D341Med (cell line): ENCODE measurements at regions not wholly inside any gene's neighbourhood (a gene's known extent, or its start where the extent isn't known, plus 50 kb on each side); places are given as distances from the start of the nearest gene placed in this dataset.
A peak's percentile ranks its signal among the peaks of the same experiment; 100 is the strongest.

Experiments
- DNase-seq: peaks from one replicate; pipeline ENCODE4 v3.0.0; 2012; ENCODE audit warnings: low spot score

DNA sequence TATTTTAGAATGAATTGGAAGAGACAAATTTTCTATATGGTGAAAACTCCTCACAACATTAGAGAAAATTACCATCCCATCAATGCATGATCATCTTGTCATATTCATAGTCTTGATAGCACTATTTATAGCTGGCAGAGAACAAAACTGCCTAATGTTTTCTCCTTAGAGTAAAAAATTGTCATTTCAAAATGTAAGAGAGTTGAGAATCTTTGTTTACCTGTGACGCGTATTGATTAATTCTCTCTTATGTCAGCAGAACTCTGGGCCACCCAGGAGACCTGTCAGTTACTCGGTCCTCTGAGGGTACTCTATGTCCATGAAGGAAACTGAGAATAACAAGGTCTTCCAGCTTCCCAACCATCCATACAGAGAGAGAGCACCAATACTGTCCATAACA lies 381.4 kb upstream of the ZP4 start:
- DNase-seq = no peak

- no peak for DNase-seq
These were observed 375.1 kb upstream of the ZP4 start for GRCh38 chr1:238265866-238266265.

GRCh38 chr1:238264951-238265350 lies 374.2 kb upstream of the ZP4 start:
- no peak for DNase-seq

- no peak for DNase-seq
These were observed 367.8 kb upstream of the ZP4 start for GRCh38 chr1:238258510-238258909.

- no peak for DNase-seq
These were observed 366.4 kb upstream of the ZP4 start for GRCh38 chr1:238257018-238257621.

- DNase-seq = no peak
These were observed 364.2 kb upstream of the ZP4 start for GRCh38 chr1:238254935-238255334.

DNA sequence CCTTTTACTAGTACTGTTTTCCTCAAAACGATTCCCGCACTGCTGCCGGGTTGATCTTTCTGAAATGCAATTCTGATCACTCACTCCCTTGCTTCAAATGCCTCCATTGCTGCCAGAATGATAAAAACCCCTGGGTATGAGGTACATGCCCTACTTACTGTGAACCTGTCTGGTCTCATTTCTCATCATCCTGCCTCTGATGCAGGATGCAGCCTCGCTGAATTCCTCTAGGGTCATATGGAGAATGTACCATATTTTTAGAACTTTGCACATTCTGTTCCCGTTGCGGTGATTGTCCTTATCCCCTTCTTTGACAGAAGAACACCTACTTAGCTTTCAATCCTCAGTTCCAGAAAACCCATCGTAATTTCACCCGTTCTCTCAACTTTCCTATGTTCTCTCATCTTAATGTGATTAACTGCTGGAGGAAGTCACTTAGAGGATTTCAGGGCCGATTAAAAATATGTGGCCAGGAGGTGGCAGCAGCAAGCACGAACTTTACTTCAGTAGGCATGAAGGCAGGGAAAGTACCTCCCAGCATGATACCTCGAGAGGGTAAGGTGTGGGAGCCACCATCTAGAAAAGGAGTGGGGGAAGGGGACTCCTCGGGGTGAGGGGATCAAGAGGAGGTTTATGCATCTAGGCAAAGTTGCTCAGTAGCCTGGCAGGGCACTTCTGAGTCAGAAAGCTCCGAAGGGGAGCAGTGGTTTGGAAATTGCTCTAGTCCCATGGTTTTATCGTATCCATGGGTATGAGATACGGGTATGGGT lies 361.5 kb upstream of the ZP4 start:
- peak; percentile 73 for DNase-seq

- DNase-seq = no peak
These were observed 357.6 kb upstream of the ZP4 start for GRCh38 chr1:238248356-238248755.

- DNase-seq = no peak
These were observed 351.5 kb upstream of the ZP4 start for GRCh38 chr1:238242181-238242580.

GRCh38 chr1:238241607-238242006 lies 350.9 kb upstream of the ZP4 start:
- no peak for DNase-seq

GRCh38 chr1:238239343-238239742 lies 348.6 kb upstream of the ZP4 start:
- no peak for DNase-seq

GRCh38 chr1:238233966-238234365 lies 343.2 kb upstream of the ZP4 start:
- no peak for DNase-seq

GRCh38 chr1:238232084-238232710 lies 341.5 kb upstream of the ZP4 start:
- peak; percentile 48 for DNase-seq

GRCh38 chr1:238226810-238227209 lies 336.1 kb upstream of the ZP4 start:
- no peak for DNase-seq

DNA sequence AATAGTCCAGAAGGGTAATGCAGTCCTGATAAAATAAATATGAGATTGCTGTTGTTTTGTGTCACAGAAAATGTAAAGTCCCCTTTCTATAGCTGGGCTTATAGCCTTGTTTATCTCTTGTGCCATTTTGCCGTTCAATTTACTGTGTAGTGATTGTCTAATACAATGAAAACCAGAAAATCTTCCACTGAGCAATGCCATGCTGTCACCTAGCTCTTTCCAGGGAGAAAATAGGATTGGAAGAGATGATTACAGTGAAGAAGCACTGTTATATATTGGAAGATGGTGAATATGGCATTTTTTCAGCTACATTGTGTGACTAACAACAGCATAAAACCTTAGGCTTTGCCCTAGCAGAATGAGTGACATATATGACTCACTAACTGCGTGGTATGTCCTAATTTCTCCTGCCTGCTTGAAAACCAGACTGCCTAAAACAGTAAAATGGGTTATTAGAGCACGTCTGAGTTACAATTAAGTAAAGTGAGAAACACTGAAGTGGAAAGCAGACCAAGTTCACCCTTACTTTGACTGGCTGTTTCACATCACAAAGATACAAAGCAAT lies 332.4 kb upstream of the ZP4 start:
- no peak for DNase-seq

GRCh38 chr1:238221738-238222137 lies 331.0 kb upstream of the ZP4 start:
- no peak for DNase-seq

DNA sequence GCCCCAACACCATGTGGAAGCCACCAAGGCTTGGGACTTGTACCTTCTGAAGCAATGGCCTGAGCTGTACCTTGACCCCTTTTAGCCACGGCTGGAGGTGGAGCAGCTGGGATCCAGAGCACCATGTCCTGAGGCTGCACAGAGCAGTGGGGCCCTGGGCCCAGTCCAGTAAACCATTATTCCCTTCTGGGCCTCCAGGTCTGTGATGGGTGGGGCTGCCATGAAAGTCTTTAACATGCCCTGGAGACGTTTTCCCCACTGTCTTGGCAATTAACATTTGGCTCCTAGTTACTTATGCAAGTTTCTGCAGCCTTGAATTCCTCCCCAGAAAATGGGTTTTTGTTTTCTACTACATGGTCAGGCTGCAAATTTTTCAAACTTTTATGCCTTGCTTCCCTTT lies 323.7 kb upstream of the ZP4 start:
- no peak for DNase-seq

DNA sequence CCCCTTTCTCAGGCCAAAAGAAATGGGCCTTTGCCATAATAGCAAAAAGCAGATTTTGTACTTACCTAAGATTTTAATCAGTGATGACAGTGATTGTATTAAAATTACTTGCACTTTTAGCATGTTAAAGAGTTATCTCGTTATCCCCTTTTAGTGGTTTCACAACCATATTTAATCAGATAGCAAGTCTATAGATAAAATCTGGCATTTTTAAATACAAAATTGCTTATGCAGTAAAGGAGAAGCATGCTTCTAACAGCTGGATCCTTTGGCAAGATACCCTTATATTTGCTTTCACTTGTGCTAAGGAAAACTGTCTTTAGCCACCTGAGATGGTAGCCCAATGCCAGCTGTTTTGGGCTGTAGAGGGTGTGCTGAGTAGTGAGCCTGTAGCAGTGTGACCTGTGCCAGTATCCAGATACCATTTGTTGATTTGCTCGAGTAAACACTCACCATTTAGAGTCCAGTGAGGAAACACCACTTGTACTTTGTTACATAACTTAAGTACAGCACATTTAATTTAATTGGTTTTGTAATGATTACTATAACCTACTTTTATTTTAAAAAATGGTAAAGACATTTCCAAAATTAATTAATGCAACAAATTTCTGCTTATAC lies 314.4 kb upstream of the ZP4 start:
- no peak for DNase-seq

GRCh38 chr1:238201992-238202391 lies 311.3 kb upstream of the ZP4 start:
- no peak for DNase-seq

DNA sequence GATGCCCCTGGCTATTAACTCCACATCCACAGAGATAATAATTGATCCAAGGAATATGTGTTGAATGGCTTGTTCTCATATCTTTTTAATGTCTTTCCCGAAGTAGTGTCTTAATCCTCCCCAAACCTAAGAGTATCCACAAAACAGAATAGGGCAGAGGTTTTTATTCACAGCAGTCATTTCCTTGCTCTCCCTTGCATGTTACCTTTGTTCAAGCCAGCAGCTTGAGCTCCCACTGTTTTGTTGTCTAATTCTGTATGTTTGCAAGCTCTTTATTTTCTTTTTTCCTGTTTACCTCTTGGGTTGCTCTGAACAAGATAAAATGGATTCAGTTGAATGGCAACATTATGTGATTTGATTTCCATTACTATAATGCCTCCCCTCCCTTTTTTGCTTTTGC lies 308.6 kb upstream of the ZP4 start:
- no peak for DNase-seq

- DNase-seq = no peak
These were observed 305.8 kb upstream of the ZP4 start for GRCh38 chr1:238196516-238196915.

GRCh38 chr1:238191170-238191569 lies 300.4 kb upstream of the ZP4 start:
- DNase-seq = no peak

GRCh38 chr1:238187575-238187949 lies 296.8 kb upstream of the ZP4 start:
- no peak for DNase-seq
